HAP-1 (cell line): ENCODE measurements at regions not wholly inside any gene's neighbourhood (a gene's known extent, or its start where the extent isn't known, plus 50 kb on each side); places are given as distances from the start of the nearest gene placed in this dataset.

Experiments used
- DNase-seq, 2 experiments: peaks; one replicate each; pipeline ENCODE4 v3.0.0-alpha.2; 2016 to 2020; ENCODE audit warnings: low spot score in 2 of 2
- H3K27me3 ChIP-seq: fragments of 250-450 bp; sonication (Bioruptor Pico); 2 replicates; pipeline ENCODE4 v1.5.1; 2020; ENCODE audit warnings: low read depth, mild to moderate bottlenecking, moderate library complexity
- H3K36me3 ChIP-seq: fragments of 250-450 bp; sonication (Bioruptor Pico); replicated peaks from 2 replicates; pipeline ENCODE4 v1.5.1; 2020; ENCODE audit warnings: mild to moderate bottlenecking
- H3K4me1 ChIP-seq: fragments of 250-450 bp; sonication (Bioruptor Pico); 2 replicates; pipeline ENCODE4 v1.5.1; 2020; ENCODE audit warnings: mild to moderate bottlenecking
- H3K4me3 ChIP-seq: fragments of 250-450 bp; sonication (Bioruptor Pico); 2 replicates; pipeline ENCODE4 v1.5.1; 2020; ENCODE audit warnings: mild to moderate bottlenecking, moderate library complexity
- H3K9me3 ChIP-seq: fragments of 250-450 bp; sonication (Bioruptor Pico); 2 replicates; pipeline ENCODE4 v1.5.1; 2020; ENCODE audit warnings: mild to moderate bottlenecking, moderate library complexity
- in situ Hi-C: fragments of 300-500 bp; cut with MboI; formaldehyde crosslinking; loops from 3 replicates; pipeline ENCODE4 v1.14.3; 2020; ENCODE audit warnings: low sequenced_read_pairs, inconsistent platforms, mixed read lengths

GRCh38 chr21:16162953-16163352 lies 433.2 kb downstream of the USP25 start:
- no peak for DNase-seq
- in situ Hi-C loops: no loop called here
- Histone ChIP-seq H3K36me3 (no peaks in the 10 kb centered on the region), H3K9me3 (no peaks in the 10 kb centered on the region), H3K27me3 (no peaks in the 10 kb centered on the region), H3K4me3 (no peak overlapping the region), H3K4me1 (peaks cover 13% of the 10 kb centered on the region)

GRCh38 chr21:16169102-16169511 lies 439.3 kb downstream of the USP25 start:
- Histone ChIP-seq H3K4me1 (peaks cover 26% of the 10 kb centered on the region), H3K9me3 (no peaks in the 10 kb centered on the region), H3K4me3 (no peak overlapping the region), H3K36me3 (no peaks in the 10 kb centered on the region), H3K27me3 (no peaks in the 10 kb centered on the region)
- peak in 1 of 2 experiments; percentile 89 for DNase-seq
- in situ Hi-C loops: no loop called here

GRCh38 chr21:16169779-16170178 lies 440.0 kb downstream of the USP25 start:
- Histone ChIP-seq H3K4me1 (peaks cover 26% of the 10 kb centered on the region), H3K27me3 (no peaks in the 10 kb centered on the region), H3K4me3 (no peak overlapping the region), H3K36me3 (no peaks in the 10 kb centered on the region), H3K9me3 (no peaks in the 10 kb centered on the region)
- in situ Hi-C loops: no loop called here
- DNase-seq: no peak

GRCh38 chr21:16176570-16176969 lies 446.8 kb downstream of the USP25 start:
- no peaks in the 10 kb centered on the region for H3K27me3 ChIP-seq
- peaks cover 5% of the 10 kb centered on the region for H3K4me1 ChIP-seq
- H3K4me3 ChIP-seq: no peak overlapping the region
- no peaks in the 10 kb centered on the region for H3K36me3 ChIP-seq
- H3K9me3 ChIP-seq: no peaks in the 10 kb centered on the region
- DNase-seq: no peak
- in situ Hi-C loops: no loop called here

GRCh38 chr21:16177532-16177931 lies 447.8 kb downstream of the USP25 start:
- H3K4me1 ChIP-seq: peaks cover 5% of the 10 kb centered on the region
- in situ Hi-C loops: no loop called here
- no peak overlapping the region for H3K4me3 ChIP-seq
- H3K27me3 ChIP-seq: no peaks in the 10 kb centered on the region
- no peaks in the 10 kb centered on the region for H3K9me3 ChIP-seq
- DNase-seq: no peak
- H3K36me3 ChIP-seq: no peaks in the 10 kb centered on the region

GRCh38 chr21:16179773-16180172 lies 450.0 kb downstream of the USP25 start:
- DNase-seq: no peak
- H3K36me3 ChIP-seq: no peaks in the 10 kb centered on the region
- no peak overlapping the region for H3K4me3 ChIP-seq
- in situ Hi-C loops: no loop called here
- peaks cover 8% of the 10 kb centered on the region for H3K4me1 ChIP-seq
- no peaks in the 10 kb centered on the region for H3K9me3 ChIP-seq
- H3K27me3 ChIP-seq: no peaks in the 10 kb centered on the region

- H3K27me3 ChIP-seq: no peaks in the 10 kb centered on the region
- H3K4me1 ChIP-seq: peaks cover 17% of the 10 kb centered on the region
- in situ Hi-C loops: no loop called here
- H3K36me3 ChIP-seq: no peaks in the 10 kb centered on the region
- no peaks in the 10 kb centered on the region for H3K9me3 ChIP-seq
- H3K4me3 ChIP-seq: no peak overlapping the region
- no peak for DNase-seq
These were observed 450.8 kb downstream of the USP25 start for GRCh38 chr21:16180614-16181013.

GRCh38 chr21:16181018-16181417 lies 451.2 kb downstream of the USP25 start:
- in situ Hi-C loops: no loop called here
- no peak for DNase-seq
- Histone ChIP-seq H3K4me3 (no peak overlapping the region), H3K9me3 (no peaks in the 10 kb centered on the region), H3K36me3 (no peaks in the 10 kb centered on the region), H3K4me1 (peaks cover 21% of the 10 kb centered on the region), H3K27me3 (no peaks in the 10 kb centered on the region)

GRCh38 chr21:16185766-16186165 lies 456.0 kb downstream of the USP25 start:
- peak in 1 of 2 experiments; percentile 89 for DNase-seq
- no peak overlapping the region for H3K4me3 ChIP-seq
- no peaks in the 10 kb centered on the region for H3K36me3 ChIP-seq
- no peaks in the 10 kb centered on the region for H3K9me3 ChIP-seq
- no peaks in the 10 kb centered on the region for H3K27me3 ChIP-seq
- in situ Hi-C loops: no loop called here
- H3K4me1 ChIP-seq: peaks cover 23% of the 10 kb centered on the region

GRCh38 chr21:16186742-16187141 lies 457.0 kb downstream of the USP25 start:
- Histone ChIP-seq H3K4me3 (no peak overlapping the region), H3K9me3 (no peaks in the 10 kb centered on the region), H3K4me1 (peaks cover 23% of the 10 kb centered on the region), H3K27me3 (no peaks in the 10 kb centered on the region), H3K36me3 (no peaks in the 10 kb centered on the region)
- in situ Hi-C loops: no loop called here
- no peak for DNase-seq

GRCh38 chr21:16187603-16188301 lies 458.0 kb downstream of the USP25 start:
- in situ Hi-C loops: no loop called here

GRCh38 chr21:16192902-16193301 lies 463.1 kb downstream of the USP25 start:
- Histone ChIP-seq H3K36me3 (no peaks in the 10 kb centered on the region), H3K27me3 (no peaks in the 10 kb centered on the region), H3K9me3 (no peaks in the 10 kb centered on the region), H3K4me1 (peaks cover 20% of the 10 kb centered on the region), H3K4me3 (no peak overlapping the region)
- DNase-seq: no peak
- in situ Hi-C loops: no loop called here

More at GRCh38 chr21:16187603-16188301, 458.0 kb downstream of the USP25 start:
- Histone ChIP-seq H3K36me3 (no peaks in the 10 kb centered on the region), H3K27me3 (no peaks in the 10 kb centered on the region), H3K4me1 (peaks cover 23% of the 10 kb centered on the region), H3K9me3 (no peaks in the 10 kb centered on the region), H3K4me3 (no peak overlapping the region)
- DNase-seq: no peak

- no peak overlapping the region for H3K4me3 ChIP-seq
- DNase-seq: no peak
- H3K9me3 ChIP-seq: 0 out of 2 replicates have a peak, but pooled peaks cover under 1% of the 10 kb centered on the region
- peaks cover 20% of the 10 kb centered on the region for H3K4me1 ChIP-seq
- in situ Hi-C loops: no loop called here
- H3K36me3 ChIP-seq: no peaks in the 10 kb centered on the region
- H3K27me3 ChIP-seq: no peaks in the 10 kb centered on the region
These were observed 463.8 kb downstream of the USP25 start for GRCh38 chr21:16193496-16194094.

GRCh38 chr21:16194095-16194787 lies 464.5 kb downstream of the USP25 start:
- no peaks in the 10 kb centered on the region for H3K36me3 ChIP-seq
- in situ Hi-C loops: no loop called here
- H3K9me3 ChIP-seq: 0 out of 2 replicates have a peak, but pooled peaks cover 2% of the 10 kb centered on the region
- H3K4me3 ChIP-seq: peak overlapping the region; percentile 30
- H3K27me3 ChIP-seq: no peaks in the 10 kb centered on the region
- H3K4me1 ChIP-seq: peaks cover 20% of the 10 kb centered on the region
- DNase-seq: peak; percentile 83 to 92
